ENCODE measurements at regions not wholly inside any gene's neighbourhood (a gene's known extent, or its start where the extent isn't known, plus 50 kb on each side); places are given as distances from the start of the nearest gene placed in this dataset.

- TF ChIP-seq ZNF462 (CRISPR knock-in tag; IDR thresholded peaks at IDR 0.05) = no peak
- no peak for TF ChIP-seq JUNB (IDR thresholded peaks at IDR 0.05; ENCODE audit: unreplicated experiment)
- no peak for TF ChIP-seq ETS1 (IDR thresholded peaks at IDR 0.05)
- no peak for TF ChIP-seq ZNF331 (CRISPR knock-in tag; IDR thresholded peaks at IDR 0.05; ENCODE audit: low read depth)
- TF ChIP-seq CTCF (conservative IDR thresholded peaks at IDR 0.05; ENCODE audit: low read depth in 2 of 2) = no peak
- no peak for TF ChIP-seq CREB1 (CRISPR knock-in tag; IDR thresholded peaks at IDR 0.05; ENCODE audit: low read depth)
- TF ChIP-seq EZH2phosphoT487 (IDR thresholded peaks at IDR 0.05; ENCODE audit: unreplicated experiment) = no peak
Measured at GRCh38 chr13:103250071-103250470, 183.9 kb upstream of the SLC10A2 start (continued).

All from GM23338 (cell line).